HG03103 (cell line): ENCODE measurements at regions not wholly inside any gene's neighbourhood (a gene's known extent, or its start where the extent isn't known, plus 50 kb on each side); places are given as distances from the start of the nearest gene placed in this dataset.

Experiments
- ATAC-seq: cut with Tn5 transposase; IDR thresholded peaks from one replicate; pipeline ENCODE4 v1.9.1; 2021; ENCODE audit warnings: low read depth; ENCODE audit not compliant: unreplicated experiment

DNA sequence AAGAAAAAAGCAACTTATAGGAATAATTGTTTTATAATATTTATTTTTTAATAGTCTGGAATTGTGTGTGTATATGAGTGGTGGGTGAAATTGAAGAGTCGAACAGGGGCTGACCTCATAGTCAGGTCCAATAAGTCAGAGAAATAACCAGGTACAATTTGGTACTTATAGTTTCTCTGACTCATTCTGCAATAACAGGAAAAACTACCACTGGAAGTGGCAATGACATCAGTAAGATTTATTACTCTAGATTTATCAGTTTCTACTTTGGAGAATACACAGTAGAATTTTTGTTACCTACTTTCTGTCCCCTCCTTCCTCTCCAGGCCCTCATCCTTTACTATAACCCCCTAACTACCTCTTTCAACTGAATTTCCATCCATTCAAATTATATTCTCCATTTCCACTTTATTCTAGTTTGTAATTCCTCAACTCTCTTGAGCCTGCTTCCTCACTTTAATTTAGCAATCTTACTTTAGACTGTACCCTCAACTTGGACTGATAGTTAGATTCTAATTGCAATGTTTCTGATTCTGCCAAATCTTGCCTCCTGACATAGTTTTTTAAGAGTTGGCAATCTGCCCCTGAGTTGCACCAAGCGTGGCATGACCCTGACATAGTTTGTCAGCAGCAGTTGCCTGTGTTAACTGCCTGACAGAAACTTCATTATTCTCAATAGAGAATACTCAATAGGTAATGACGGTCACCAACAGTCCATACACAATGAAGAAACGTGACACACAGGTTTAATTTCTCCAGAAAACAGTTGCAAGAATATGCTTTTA lies 475.3 kb upstream of the RIOK2 start:
- no peak for ATAC-seq

DNA sequence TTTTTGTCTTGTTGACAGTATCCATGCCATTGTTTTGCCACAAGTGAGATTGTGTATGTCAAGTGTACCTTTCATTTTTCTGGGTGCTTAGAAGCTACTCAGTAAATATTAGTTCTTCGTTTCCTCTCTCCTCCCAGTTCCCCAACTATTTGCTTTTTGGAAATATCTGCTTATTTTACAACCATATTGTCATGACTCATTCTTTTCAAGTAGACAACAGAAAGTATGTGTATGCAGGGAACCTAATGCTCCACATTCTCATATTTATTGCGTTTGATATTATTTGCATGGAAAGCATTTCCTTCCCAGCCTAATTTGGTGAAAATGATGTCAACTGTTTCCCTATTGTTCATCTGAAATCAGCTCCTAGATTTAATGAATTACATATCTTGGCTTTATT lies 483.7 kb upstream of the RIOK2 start:
- ATAC-seq = no peak

DNA sequence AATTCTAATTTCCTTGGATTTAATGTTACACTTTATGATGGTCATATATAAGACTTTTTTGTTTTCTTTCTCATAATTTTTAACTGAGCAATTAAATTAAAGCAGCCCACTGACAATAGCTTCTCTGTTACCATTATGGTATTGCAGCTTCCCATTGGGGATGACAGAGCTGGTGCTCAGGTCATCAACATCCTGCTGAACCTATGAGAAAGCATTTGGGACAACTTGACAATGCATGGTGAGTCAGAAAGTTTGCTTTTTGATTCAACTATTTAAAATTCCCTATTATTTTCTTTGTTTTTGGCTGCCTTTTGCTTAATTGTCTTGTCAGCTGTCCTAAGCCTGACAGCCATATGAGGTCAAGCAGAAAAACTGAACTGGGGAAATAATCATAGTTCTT lies 487.4 kb upstream of the RIOK2 start:
- no peak for ATAC-seq

DNA sequence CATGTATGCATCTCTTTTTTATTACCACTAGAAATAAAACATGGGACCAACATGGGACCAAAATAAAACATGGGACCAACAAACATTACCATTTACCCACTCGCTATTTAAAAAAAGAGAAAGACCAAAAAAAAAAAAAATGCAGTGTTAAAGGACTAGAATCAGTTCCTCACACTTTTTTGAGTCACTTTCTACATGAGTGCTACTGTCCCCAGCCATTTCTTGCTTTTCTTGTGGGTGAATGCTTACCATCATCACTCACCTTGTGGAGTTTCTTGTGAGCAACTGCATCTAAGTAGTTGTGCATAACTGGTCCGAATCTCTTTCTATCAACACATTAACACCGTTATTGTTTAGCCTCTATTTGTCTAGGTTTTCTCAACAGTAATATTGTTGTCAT lies 493.6 kb upstream of the RIOK2 start:
- no peak for ATAC-seq

DNA sequence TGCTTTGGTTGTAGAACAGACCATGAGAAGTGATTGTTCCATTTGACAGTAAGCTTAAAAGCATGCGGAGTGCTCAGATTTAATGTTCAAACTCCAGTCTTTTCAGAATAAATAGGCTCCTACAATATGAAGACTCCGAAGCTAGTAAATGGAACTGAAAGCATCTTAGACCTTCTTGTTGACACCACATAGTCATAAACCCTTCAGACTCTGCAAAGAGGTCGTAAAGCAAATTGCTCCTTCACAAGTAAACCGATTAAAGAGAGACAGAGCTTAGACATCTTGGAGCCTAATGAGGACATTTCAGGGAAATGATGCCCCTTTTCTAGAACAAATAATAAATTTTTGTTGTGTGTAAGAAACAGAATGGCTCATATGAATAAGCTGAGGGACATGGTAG lies 511.0 kb upstream of the RIOK2 start:
- ATAC-seq = no peak

DNA sequence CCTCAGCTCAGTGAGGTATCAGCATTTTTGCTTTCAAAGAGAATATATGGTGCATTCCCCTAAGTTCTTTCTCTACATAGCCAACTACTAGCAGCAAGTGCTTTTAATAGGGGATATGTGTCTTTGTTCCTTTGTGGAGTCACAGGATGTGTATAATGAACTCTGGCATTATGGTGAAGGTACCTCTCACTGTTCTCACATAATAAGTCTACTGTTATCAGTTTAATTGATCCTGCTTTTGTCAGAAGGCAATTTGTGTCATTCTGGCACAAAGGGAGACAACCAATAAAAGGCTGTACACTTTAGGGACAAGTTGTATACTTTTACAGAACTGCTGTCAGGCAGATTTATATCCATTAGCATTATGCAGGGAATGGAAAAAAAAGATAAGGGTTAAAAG lies 531.4 kb upstream of the RIOK2 start:
- no peak for ATAC-seq

DNA sequence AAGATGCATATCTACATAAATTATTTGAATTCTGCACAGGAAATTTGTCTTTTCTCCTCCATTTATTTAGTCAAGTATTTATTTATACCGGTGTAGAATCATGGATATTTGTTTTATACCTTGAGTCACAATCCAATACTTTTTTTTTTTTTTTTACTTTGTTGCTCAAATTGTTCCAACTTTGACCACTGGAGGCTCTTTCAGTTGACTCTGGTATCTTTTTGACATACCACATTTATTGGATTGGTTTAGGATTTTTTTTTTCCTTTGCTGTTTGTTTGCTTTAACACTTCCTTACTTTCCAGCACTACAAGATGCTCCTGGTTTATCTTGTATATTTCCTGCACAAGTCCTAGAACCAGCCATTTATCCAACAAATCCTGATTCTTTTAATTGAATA lies 543.1 kb upstream of the RIOK2 start:
- ATAC-seq = no peak

DNA sequence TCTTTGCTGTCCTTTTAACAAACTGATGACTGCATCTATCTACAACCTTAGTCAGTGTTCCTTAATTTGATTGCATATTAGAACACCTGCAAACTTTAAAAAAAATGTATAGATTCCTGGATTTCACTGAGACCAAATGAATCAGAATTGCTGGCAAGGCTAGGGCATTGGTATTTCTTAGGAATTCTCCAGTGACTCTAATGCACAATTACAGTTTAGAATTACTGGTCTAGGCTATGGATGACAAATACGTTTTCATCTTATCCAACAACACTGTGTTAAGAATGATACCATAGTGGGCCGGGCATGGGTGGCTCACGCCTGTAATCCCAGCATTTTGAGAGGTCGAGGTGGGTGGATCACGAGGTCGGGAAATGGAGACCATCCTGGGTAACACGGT lies 545.9 kb upstream of the RIOK2 start:
- no peak for ATAC-seq

DNA sequence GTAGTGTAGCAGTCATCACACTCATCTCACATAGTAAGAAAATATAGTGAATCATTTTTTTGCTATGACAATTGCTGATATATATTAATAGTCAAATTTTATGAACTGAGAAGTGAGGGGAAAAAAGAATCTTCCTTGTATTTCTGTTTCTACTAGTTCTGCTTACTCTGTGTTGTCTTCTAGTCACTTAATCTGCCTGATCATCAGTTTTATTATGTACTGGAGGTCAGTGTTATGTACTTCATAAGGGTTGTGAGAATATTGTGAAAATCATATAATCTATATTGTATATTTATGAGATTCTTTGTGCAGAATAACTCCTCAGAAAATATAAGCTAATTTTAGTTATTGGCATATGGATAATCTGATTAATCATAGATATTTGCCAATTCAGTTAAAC lies 546.9 kb upstream of the RIOK2 start:
- ATAC-seq = no peak

DNA sequence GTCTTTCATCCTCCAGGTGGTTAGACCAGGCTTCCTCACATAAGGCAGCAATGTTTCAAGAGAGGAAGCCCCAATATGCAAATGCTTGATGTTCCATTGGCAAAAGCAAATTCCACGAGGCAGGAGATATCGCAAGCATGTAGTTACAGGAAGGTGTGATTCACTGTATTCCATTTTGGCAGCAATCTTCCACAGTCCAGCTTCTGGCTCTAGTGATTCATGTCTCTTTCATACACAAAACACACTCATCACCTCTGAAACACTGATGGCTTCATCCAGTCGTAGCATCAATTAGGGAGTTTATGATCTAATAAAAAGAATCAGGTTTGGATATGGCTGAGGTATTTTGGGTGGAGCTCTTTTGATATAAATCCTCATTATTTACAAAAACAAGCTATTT lies 552.2 kb upstream of the RIOK2 start:
- ATAC-seq = no peak

DNA sequence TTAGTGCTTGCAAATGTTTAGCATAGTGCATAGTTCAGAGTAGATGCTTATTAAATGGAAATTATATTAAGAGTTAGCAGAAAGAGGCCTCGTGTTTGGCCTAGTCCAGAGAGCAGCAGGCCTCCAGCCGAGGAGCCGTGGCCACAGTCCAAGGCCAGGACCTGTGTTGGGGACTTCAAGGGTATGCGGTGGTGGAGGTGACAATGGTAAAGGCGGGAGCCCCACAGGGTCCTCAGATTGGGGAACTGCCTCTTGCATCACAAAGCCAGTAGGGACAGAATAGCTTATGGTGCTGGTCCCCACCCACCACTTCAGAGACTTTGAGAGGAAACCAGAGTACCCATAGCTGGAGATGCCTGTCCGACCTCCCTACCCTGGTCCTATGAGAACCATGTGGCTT lies 554.6 kb upstream of the RIOK2 start:
- ATAC-seq = no peak

DNA sequence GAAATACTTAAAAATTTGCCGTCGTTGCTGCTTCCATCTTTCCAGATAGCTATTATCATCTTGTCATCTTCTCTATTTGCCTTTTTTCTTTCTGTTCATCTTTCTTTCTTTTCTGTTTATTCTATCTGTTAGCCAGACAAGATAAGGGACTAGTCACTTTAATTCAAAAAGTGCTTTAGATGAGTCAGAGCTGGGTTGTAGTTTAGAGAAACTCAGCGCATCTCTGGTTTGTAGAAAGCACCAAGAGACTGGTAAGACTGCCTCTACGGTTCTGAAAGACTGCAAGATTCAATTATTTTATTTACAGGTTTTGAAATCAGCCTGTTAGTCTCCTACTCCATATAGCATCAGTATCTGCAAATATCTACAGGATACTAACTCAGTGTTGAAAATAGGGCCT lies 562.8 kb upstream of the RIOK2 start:
- ATAC-seq = no peak

DNA sequence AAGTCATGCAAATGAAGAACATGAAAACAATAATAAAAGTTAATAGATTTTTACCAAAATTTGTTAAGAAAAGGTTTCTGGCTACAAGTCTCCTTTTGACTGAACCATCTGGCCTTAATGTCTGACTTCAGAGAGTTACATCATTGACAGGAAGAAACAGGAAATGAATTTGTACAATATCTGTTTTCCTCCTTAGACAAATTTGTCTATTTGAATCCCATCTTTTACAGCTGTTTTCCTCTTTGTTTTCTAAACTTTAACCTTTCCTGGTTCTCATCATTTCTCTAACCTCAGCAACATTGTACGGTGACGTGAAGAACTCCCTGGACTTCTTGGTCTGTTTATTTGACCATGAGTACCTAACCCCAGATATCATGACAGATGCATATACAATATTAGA lies 567.5 kb upstream of the RIOK2 start:
- no peak for ATAC-seq

DNA sequence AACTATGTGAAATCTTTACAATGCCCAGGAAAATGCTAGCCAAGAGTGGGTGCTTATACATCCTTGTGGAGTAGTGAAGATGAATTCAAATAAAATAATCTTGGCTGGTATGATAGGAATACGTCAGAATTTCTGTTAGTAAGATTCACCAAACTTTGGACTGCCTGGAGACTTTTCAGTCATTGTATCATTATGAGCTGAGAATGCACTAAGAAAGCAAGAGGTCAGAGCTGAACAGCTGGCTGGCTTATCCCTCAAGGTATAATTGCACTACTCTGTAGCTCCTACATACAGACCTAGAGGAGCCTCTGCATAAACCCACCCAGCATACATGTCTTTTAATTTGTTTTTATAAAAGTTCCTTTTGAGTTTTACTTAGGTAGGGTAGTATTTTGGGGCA lies 568.5 kb upstream of the RIOK2 start:
- no peak for ATAC-seq

DNA sequence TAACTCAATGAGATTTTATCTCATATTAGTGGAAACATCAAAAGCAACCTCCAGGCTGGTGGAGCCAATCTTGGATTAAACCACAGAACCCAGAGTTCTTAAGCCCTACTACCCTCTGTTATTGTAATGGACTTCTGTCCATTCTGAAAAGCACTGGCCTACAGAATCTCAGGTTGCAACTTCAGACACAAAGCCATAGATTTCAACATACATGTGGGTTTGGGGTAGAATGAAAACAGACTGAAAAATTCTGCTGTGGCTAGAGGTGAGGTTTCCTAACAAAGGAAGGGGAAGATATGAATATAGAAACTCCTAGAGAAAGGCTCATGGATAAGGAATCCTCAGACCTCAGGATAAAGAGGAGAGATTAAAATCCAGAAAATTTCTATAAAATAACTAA lies 569.8 kb upstream of the RIOK2 start:
- ATAC-seq = no peak

DNA sequence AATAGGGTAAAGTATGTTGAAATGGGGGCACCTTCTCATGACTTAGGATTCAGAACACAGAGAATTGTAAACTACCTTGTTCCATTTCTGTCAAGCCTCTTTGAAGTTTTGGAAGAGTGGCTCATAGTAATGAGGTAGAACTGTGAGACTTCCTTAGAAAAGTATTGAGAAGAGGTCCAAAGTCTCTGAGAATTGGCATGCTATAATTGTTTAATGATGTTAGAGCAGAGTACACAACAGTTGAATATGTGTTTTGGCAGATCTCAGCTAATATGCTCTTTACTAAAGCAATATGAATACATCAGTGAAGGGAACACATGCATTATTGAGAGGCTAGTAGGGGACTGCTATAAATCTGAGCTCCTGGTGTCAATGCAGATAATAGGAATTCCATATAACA lies 579.4 kb upstream of the RIOK2 start:
- no peak for ATAC-seq

DNA sequence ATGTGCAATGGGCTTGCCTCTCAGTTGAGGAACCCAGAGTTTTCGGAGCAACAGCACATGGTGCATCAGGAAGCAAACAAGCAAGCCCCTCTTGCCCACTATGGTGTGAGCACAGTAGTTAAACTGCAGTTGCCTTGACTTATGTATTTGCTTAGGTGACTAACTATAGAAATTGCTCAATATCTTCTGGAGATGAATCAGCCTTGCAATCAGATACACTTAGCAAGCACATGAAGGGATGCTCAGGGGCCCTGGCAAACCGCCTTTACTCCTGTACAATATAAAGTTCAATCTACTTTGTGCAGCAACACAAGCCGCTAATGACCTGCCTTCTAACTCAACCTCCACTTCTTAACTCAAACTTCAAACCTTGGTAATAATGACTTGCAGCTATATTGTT lies 581.7 kb upstream of the RIOK2 start:
- ATAC-seq = no peak

DNA sequence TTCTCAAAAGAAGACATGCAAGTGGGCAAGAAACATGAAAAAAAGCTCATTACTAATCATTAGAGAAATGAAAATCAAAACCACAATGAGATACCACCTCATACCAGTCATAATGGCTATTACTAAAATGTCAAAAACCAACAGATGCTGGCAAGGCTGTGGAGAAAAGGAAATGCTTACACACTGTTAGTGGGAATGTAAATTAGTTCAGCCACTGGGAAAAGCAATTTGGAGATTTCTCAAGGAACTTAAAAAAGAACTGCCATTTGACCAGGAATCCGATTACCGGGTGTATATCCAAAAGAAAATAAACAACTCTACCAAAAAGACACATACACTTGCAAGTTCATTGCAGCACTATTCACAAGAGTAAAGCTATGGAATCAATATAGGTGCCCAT lies 595.4 kb upstream of the RIOK2 start:
- ATAC-seq = no peak

DNA sequence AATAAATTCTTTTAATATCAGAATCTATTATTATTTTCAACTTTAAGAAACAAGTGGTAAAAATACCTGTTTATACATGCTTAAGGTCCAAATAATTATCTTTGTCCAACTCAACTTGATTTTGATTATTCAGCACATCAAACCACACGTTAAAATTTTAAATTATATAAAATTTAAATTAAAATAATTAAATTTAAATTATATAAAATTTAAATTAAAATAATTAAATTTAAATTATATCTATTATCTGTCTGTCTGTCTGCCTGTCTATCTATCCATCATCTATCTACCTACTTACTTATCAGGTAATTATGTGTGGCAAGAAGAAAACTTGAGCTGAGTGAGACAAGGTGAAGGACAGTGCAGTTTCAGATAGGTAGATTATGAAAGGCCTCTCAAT lies 605.3 kb upstream of the RIOK2 start:
- no peak for ATAC-seq

DNA sequence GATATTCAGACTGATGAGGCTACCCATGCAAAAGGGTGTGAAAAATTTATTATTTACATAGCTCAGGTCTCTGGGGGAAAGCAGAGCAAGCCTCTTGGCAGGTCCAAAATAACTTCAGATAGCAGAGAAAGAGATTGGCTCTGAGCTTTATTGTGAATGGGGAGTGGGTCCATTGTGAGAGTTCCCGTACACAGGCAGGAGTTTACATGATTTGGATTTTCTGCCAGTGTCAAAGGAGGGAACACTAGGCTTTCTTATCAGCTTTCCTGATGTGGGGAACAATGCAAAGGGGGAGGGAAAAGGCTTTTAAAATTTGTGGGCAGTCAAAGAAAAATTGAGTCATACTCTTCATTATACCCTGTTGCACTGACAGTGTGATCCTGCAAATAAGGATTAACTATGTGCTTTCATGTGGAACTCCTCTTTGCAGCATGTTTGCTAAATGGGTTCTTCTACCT lies 615.0 kb upstream of the RIOK2 start:
- no peak for ATAC-seq

DNA sequence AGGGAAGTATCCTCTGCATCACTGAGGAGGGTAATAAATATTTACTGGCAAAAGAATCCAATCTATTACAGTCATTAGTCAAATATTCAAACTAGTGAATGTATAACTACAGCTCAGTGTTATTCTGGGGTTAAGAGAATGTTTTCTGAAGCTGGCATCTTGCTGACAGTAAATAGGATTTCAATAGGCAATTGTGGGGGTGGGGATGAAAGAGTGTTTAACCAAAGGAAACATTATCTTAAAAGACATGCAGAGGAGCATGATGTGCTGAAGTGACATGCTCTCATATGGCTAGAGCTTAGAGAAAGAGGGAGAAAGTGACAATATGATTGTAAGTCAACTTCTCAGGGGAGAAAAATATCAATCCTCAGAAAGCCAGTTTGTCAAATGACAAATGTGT lies 618.4 kb upstream of the RIOK2 start:
- ATAC-seq = no peak

DNA sequence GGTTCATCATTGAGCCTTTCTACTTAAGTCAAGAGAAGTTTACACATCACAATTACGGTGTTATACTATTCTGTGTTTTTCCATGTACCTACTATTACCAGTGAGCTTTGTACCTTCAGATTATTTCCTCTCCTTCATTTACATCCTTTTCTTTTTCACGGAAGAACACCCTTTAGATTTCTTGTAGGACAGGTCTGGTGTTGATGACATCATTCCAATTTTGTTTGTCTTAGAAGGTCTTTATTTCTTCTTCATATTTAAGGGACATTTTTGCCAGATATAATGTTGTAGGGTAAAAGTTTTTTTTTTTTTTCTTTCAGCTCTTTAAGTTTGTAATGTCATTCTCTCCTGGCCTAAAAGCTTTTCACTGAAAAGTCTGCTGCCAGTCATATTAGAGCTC lies 637.1 kb upstream of the RIOK2 start:
- ATAC-seq = no peak
